Activated naive CD4-positive, alpha-beta T cell treated with anti-CD3 and anti-CD28 coated beads for 36 hours (primary cell): ENCODE measurements at regions not wholly inside any gene's neighbourhood (a gene's known extent, or its start where the extent isn't known, plus 50 kb on each side); places are given as distances from the start of the nearest gene placed in this dataset.

Experiments used
- CTCF ChIA-PET: fragments of 350-600 bp; sonication (Branson Sonifier 250); formaldehyde crosslinking; loops from one replicate; lab custom pipeline; 2021; ENCODE audit warnings: antibody characterized with exemption; lab: Charles Lee
- DNase-seq: peaks from one replicate; pipeline ENCODE4 v3.0.0-alpha.2; 2020
- H3K27ac Mint-ChIP-seq: one replicate; pipeline ENCODE4 v1.8.0; 2021; ENCODE audit warnings: mild to moderate bottlenecking, mixed read lengths
- H3K27me3 Mint-ChIP-seq: one replicate; pipeline ENCODE4 v1.8.0; 2021; ENCODE audit warnings: low read depth, mixed read lengths
- H3K36me3 Mint-ChIP-seq: one replicate; pipeline ENCODE4 v1.8.0; 2021; ENCODE audit warnings: low read depth, mixed read lengths
- H3K4me1 Mint-ChIP-seq: one replicate; pipeline ENCODE4 v1.8.0; 2021; ENCODE audit warnings: low read depth, mixed read lengths
- H3K4me3 Mint-ChIP-seq: one replicate; pipeline ENCODE4 v1.8.0; 2021; ENCODE audit warnings: mild to moderate bottlenecking, moderate library complexity, mixed read lengths
- H3K9me3 Mint-ChIP-seq: one replicate; pipeline ENCODE4 v1.8.0; 2021; ENCODE audit warnings: mixed read lengths
- intact Hi-C: fragments of 100-400 bp; cut with micrococcal nuclease; formaldehyde crosslinking; loops from one replicate; pipeline ENCODE4 v1.15.1; 2023

DNA sequence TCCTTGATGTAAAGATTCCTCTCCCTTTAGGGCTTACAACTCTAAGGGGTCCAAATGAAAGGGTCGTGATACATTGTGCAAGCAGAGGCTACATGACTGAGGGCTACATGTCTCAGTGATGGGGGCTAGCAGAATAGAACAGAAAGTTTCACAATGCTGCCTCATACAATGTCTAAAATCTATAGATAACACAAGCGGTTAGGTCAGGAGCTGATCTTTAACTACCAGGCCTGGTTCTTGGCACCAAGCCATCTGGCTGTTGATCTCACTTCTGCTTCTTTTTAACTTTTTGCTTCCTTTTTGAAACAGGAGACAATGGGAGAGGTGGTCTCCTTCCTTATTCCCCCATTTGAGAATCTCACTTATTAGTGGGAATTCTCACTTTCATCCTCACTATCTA lies 710.2 kb downstream of the AMY1C start:
- Mint-ChIP-seq H3K9me3 (peaks cover 19% of the 10 kb centered on the region), H3K4me3 (no peak overlapping the region), H3K4me1 (no peaks in the 10 kb centered on the region), H3K27me3 (no peaks in the 10 kb centered on the region), H3K27ac (no peak overlapping the region), H3K36me3 (no peaks in the 10 kb centered on the region)
- no peak for DNase-seq
- intact Hi-C loops, result no loop called here
- CTCF ChIA-PET, result no interaction called here

DNA sequence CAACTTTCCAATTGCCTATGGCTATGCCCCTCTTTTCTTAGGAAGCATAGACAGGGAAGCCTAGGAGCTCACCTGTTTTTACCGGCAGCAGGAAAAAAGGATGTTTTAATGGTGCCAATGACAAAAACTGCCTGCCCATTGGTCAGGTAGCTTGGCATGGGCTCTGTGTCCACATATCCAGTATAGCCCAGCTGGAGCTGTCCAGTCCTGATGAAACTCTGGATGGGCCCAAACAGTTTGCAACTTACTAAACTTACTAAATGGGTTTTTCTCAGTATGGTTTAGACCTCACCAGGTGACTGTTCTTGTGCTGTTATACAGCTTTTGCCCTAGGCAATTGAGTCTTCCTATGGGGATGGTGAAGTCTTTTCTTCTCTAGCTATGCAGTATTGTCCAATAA lies 711.2 kb downstream of the AMY1C start:
- CTCF ChIA-PET, result no interaction called here

DNA sequence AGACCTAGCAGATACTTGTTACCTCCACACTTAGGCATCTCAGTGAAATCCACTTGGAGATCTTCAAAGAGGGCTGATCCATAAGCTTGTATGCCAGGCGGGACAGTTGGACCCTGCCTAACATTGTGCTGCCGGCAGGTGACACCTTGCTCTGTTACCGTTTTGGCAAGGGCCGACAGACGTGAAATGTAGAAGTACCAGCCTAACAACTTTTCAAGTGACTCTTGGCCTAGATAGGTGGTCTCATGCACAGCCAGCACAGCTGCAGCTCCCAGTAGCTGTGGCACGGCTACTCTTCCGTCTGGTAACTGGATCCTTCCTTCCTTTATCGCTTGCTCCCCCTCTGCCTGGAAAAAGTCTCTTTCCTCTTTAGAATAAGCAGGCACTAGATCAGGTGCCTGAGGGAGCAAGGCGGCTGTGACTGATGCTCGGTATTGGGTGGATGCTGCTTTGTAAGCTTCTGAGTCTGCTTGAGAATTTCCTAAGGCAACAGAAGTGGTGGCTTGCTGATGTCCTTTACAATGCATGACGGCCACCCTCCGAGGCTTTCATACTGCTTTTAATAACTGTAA lies 713.5 kb downstream of the AMY1C start:
- CTCF ChIA-PET, result no interaction called here
- Mint-ChIP-seq H3K4me1 (no peaks in the 10 kb centered on the region), H3K27me3 (no peaks in the 10 kb centered on the region), H3K9me3 (peaks cover 25% of the 10 kb centered on the region), H3K4me3 (no peak overlapping the region), H3K27ac (no peak overlapping the region), H3K36me3 (no peaks in the 10 kb centered on the region)
- DNase-seq, result no peak
- intact Hi-C loops, result no loop called here

More for the DNA sequence above, 711.2 kb downstream of the AMY1C start:
- no peaks in the 10 kb centered on the region for H3K27me3 Mint-ChIP-seq
- H3K36me3 Mint-ChIP-seq, result no peaks in the 10 kb centered on the region
- no peak overlapping the region for H3K27ac Mint-ChIP-seq
- no peak overlapping the region for H3K4me3 Mint-ChIP-seq
- peaks cover 18% of the 10 kb centered on the region for H3K9me3 Mint-ChIP-seq
- DNase-seq, result no peak
- intact Hi-C loops, result no loop called here
- H3K4me1 Mint-ChIP-seq, result no peaks in the 10 kb centered on the region

DNA sequence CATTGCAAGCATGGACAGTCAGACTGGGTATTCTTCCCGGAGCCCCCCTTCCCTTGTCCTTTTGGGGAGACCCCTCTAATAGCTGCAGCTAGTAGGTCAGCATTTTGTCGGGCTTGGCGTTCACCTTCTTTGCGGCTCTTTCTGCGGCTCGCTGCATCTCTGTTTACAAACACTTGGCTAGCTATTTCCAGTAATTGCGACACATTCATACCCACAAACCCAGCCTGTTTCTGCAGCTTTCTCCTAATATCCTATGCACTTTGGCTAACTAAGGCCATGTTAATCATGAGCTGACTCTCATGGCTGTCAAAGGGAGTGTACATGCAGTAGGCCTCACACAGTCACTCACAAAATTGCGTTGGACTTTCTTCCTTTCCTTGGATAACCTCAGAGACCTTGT lies 716.4 kb downstream of the AMY1C start:
- intact Hi-C loops, result no loop called here
- peaks cover 12% of the 10 kb centered on the region for H3K9me3 Mint-ChIP-seq
- no peaks in the 10 kb centered on the region for H3K27me3 Mint-ChIP-seq
- DNase-seq, result no peak
- H3K4me3 Mint-ChIP-seq, result no peak overlapping the region
- CTCF ChIA-PET, result no interaction called here
- no peaks in the 10 kb centered on the region for H3K36me3 Mint-ChIP-seq
- H3K27ac Mint-ChIP-seq, result no peak overlapping the region
- H3K4me1 Mint-ChIP-seq, result no peaks in the 10 kb centered on the region

DNA sequence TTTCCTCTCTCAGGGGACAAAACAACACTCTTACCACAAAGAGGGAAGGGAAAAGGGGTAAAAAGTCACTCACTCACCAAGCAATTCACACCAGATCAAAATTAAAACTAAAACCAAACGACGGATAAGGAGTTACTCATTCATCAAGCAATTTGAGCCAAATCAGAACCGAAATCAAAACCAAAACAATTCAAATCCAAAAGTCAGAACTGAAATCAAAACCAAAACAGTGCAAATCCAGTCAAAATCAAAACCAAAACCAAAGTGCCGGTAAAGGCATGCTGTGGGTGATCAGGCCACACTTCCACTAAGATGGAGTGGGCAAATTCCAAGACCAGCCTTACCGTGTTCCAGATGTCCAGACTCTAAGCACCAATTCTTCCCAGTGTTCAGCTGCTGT lies 717.9 kb downstream of the AMY1C start:
- H3K27me3 Mint-ChIP-seq, result no peaks in the 10 kb centered on the region
- H3K4me1 Mint-ChIP-seq, result no peaks in the 10 kb centered on the region
- intact Hi-C loops, result no loop called here
- CTCF ChIA-PET, result no interaction called here
- H3K27ac Mint-ChIP-seq, result no peak overlapping the region
- peaks cover 12% of the 10 kb centered on the region for H3K9me3 Mint-ChIP-seq
- H3K4me3 Mint-ChIP-seq, result no peak overlapping the region
- DNase-seq, result no peak
- H3K36me3 Mint-ChIP-seq, result no peaks in the 10 kb centered on the region

DNA sequence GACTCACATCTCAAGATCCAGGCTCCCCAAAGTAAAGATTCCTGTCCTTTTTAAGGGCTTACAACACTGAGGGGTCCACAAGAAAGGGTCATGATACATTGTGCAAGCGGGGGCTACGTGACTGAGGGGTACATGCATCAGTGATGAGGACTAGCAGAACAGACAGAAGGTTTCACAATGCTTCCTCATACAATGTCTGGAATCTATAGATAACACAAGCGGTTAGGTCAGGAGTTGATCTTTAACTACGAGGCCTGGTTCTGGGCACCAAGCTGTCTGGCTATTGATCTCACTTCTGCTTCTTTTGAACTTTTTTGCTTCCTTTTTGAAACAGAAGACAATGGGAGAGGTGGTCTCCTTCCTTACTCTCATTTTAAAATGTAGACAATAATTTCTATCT lies 718.6 kb downstream of the AMY1C start:
- Mint-ChIP-seq H3K4me3 (no peak overlapping the region), H3K27me3 (no peaks in the 10 kb centered on the region), H3K9me3 (peaks cover 12% of the 10 kb centered on the region), H3K4me1 (no peaks in the 10 kb centered on the region), H3K36me3 (no peaks in the 10 kb centered on the region), H3K27ac (no peak overlapping the region)
- intact Hi-C loops, result no loop called here
- DNase-seq, result no peak
- CTCF ChIA-PET, result no interaction called here

DNA sequence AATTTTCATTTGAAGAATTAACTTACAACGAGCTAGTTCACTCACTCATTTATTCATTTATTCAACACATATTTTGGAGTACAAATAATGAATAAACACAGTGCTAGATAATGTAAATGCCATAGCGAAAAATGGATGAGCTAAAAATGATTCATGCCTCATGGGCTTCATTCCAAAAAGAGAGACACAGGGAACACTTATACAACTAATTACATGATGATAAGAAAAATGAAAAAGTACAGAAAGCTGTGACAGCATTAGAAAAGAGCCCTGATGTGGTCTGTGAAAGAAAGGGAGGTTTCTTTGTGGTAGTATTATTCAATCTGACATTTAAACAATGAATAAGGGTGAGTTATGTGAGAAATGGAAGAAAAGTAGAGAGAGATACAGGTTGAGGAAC lies 726.4 kb downstream of the AMY1C start:
- CTCF ChIA-PET, result no interaction called here
- no peaks in the 10 kb centered on the region for H3K27me3 Mint-ChIP-seq
- intact Hi-C loops, result no loop called here
- peaks cover 5% of the 10 kb centered on the region for H3K9me3 Mint-ChIP-seq
- no peak for DNase-seq
- H3K4me3 Mint-ChIP-seq, result no peak overlapping the region
- no peaks in the 10 kb centered on the region for H3K4me1 Mint-ChIP-seq
- no peaks in the 10 kb centered on the region for H3K36me3 Mint-ChIP-seq
- H3K27ac Mint-ChIP-seq, result no peak overlapping the region

DNA sequence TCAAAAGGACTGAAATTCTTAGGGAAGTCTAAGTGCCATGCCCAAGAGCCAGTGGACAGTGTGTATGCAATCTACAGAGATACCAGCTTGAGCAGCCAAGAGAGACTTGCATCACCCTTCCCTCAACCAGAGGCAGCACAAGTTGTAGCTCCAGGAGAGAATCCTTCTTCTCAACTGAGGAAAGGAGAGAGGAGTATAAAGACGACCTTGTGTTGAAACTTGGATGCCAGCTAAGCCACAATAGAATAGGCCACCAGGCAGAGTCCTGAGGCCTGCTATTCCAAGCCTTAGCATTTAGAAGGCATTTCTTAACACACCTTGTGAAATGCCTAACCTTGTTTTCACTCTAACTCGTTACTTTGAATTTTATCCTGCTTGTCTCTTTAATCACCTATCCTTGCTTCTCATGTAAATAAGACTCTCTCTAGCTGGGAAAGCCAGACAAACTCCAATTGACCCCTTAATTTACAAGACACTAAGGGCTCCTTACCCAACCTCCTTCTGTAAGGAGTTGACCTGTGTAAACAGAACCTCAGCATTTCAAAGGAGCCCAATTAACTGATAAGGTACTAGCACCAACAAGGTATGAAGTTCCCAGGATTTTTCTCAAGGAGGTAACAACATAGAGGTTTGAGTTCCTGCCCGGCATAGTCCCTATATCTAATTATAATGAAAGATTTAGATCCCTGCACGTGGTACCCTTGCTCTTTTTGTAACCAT lies 738.8 kb downstream of the AMY1C start:
- Mint-ChIP-seq H3K27ac (no peak overlapping the region), H3K4me3 (no peak overlapping the region), H3K9me3 (peaks cover 8% of the 10 kb centered on the region), H3K36me3 (no peaks in the 10 kb centered on the region), H3K4me1 (no peaks in the 10 kb centered on the region), H3K27me3 (no peaks in the 10 kb centered on the region)
- intact Hi-C loops, result no loop called here
- CTCF ChIA-PET, result no interaction called here
- DNase-seq, result no peak

DNA sequence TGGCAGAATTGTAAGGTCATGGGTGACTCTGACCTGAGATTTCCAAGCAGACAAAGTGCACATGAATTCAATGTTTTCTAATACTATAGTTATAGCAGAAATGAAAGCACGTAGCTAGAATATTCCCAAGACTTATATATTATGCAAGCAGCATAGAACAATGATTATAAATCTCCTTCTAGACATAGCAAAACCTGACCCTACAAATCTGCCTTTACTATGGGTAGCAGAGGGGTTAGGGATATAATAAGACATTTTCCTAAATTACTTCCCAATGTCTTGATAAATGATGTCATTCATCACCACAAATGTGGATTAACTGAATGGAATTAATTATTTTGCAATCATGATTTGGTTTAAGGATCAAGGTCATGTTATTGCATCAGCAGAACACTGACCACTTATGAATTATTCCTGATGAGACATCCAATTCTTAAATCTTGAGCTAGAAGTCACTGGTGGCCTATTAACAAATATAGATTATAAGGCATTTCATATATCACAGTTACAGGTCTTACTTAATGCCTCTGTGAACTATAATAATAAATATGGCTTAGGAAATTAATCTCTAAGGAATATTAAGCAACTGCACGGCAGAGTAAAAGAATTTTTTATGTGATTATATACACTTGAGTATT lies 776.6 kb downstream of the AMY1C start:
- intact Hi-C loops, result no loop called here
- Mint-ChIP-seq H3K4me3 (no peak overlapping the region), H3K27ac (no peak overlapping the region), H3K4me1 (no peaks in the 10 kb centered on the region), H3K27me3 (no peaks in the 10 kb centered on the region), H3K9me3 (peaks cover 1% of the 10 kb centered on the region), H3K36me3 (no peaks in the 10 kb centered on the region)
- CTCF ChIA-PET, result interaction anchor here (0.6 kb wide), 1 partner anchor 1131 kb away, joined by 3 read pairs; no protein-coding TSS in a partner anchor
- DNase-seq, result no peak

DNA sequence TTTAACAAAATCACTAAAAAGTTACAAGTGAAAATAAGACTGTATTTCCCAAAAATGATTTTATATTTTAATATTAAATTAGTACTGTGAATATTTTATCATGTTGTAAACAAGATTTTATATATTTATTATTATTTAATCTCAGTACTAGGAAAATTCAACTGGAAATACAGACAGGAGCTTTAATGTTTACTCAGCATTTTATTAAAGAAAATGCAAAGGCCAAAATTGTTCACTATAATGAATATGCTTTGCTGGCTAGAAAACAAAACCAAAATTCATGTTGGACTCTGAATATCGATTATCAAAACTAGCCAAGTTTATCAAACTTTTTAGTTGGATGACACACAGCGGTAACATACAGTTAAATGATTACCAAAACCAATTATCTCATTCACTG lies 782.3 kb downstream of the AMY1C start:
- intact Hi-C loops, result no loop called here
- Mint-ChIP-seq H3K36me3 (no peaks in the 10 kb centered on the region), H3K9me3 (peaks cover 2% of the 10 kb centered on the region), H3K27me3 (no peaks in the 10 kb centered on the region), H3K27ac (no peak overlapping the region), H3K4me3 (no peak overlapping the region), H3K4me1 (no peaks in the 10 kb centered on the region)
- CTCF ChIA-PET, result no interaction called here
- no peak for DNase-seq

DNA sequence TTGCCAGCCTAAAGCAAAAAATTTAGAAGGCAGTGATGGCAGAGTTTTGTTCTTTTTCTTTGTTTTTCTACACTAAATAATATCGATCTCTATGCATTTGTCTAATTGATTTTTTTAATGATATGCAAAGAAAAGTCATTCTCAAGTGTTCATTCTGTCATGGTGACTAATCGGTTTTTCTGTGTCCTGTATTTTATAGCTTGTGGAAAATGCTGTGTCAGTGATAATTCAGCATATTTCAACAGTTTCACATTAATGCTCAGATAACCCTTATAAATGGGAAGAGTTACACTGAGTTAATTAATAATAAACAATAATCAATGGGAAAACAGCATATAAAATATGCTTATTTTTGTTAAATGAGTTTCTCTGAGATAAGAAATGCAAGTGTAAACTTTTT lies 824.9 kb downstream of the AMY1C start:
- intact Hi-C loops, result no loop called here
- Mint-ChIP-seq H3K9me3 (peaks cover 4% of the 10 kb centered on the region), H3K4me1 (no peaks in the 10 kb centered on the region), H3K36me3 (no peaks in the 10 kb centered on the region), H3K27ac (no peak overlapping the region), H3K27me3 (no peaks in the 10 kb centered on the region), H3K4me3 (no peak overlapping the region)
- DNase-seq, result no peak
- CTCF ChIA-PET, result no interaction called here

DNA sequence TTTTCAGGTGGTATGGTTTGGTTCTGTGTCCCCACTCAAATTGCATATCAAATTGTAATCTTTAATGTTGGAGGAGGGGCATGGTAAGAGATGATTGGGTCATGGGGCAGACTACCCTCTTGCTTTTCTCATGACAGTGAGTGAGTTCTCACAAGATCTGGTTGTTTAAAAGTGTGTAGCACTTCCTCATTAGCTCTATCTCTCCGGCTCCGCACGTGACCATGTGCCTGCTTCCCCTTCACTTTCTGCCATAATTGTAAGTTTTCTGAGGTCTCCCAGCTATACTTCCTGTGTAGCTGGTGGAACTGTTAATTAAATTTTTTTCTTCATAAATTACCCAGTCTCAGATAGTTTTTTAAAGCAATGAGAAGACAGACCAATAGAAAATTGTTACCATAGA lies 843.2 kb downstream of the AMY1C start:
- Mint-ChIP-seq H3K27me3 (no peaks in the 10 kb centered on the region), H3K4me3 (no peak overlapping the region), H3K36me3 (no peaks in the 10 kb centered on the region), H3K27ac (no peak overlapping the region), H3K9me3 (peaks cover 23% of the 10 kb centered on the region), H3K4me1 (no peaks in the 10 kb centered on the region)
- CTCF ChIA-PET, result no interaction called here
- no peak for DNase-seq
- intact Hi-C loops, result no loop called here
